Brain pericyte (primary cell): ENCODE measurements at regions not wholly inside any gene's neighbourhood (a gene's known extent, or its start where the extent isn't known, plus 50 kb on each side); places are given as distances from the start of the nearest gene placed in this dataset.

Experiments
- DNase-seq: peaks from one replicate; pipeline ENCODE4 v3.0.0-alpha.2; 2012; ENCODE audit warnings: low read depth, low spot score

GRCh38 chr7:35501681-35502080 is 193.3 kb downstream of the HERPUD2 start:
- DNase-seq: no peak

- no peak for DNase-seq
Measured at GRCh38 chr7:35499226-35499625, 195.7 kb downstream of the HERPUD2 start.

- DNase-seq: no peak
Measured at GRCh38 chr7:35498416-35498815, 196.5 kb downstream of the HERPUD2 start.

- no peak for DNase-seq
Measured at GRCh38 chr7:35495844-35496243, 199.1 kb downstream of the HERPUD2 start.

- no peak for DNase-seq
Measured at GRCh38 chr7:35495377-35495776, 199.6 kb downstream of the HERPUD2 start.

GRCh38 chr7:35494407-35494806 is 200.5 kb downstream of the HERPUD2 start:
- DNase-seq: no peak

GRCh38 chr7:35492451-35493175 is 202.3 kb downstream of the HERPUD2 start:
- DNase-seq: no peak

- DNase-seq: no peak
Measured at GRCh38 chr7:35491233-35491632, 203.7 kb downstream of the HERPUD2 start.

- no peak for DNase-seq
Measured at GRCh38 chr7:35487841-35488240, 207.1 kb downstream of the HERPUD2 start.

GRCh38 chr7:35487402-35487801 is 207.5 kb downstream of the HERPUD2 start:
- DNase-seq: no peak

GRCh38 chr7:35485436-35485835 is 209.5 kb downstream of the HERPUD2 start:
- no peak for DNase-seq

GRCh38 chr7:35483568-35483967 is 211.4 kb downstream of the HERPUD2 start:
- DNase-seq: no peak

- no peak for DNase-seq
Measured at GRCh38 chr7:35482231-35482630, 212.7 kb downstream of the HERPUD2 start.

- DNase-seq: no peak
Measured at GRCh38 chr7:35480806-35481205, 214.1 kb downstream of the HERPUD2 start.

- DNase-seq: no peak
Measured at GRCh38 chr7:35477609-35478008, 217.3 kb downstream of the HERPUD2 start.

- no peak for DNase-seq
Measured at GRCh38 chr7:35474100-35474499, 220.2 kb upstream of the TBX20 start.

- DNase-seq: no peak
Measured at GRCh38 chr7:35468606-35469005, 214.7 kb upstream of the TBX20 start.

- no peak for DNase-seq
Measured at GRCh38 chr7:35467456-35467978, 213.6 kb upstream of the TBX20 start.

GRCh38 chr7:35465791-35466336 is 212.0 kb upstream of the TBX20 start:
- DNase-seq: no peak

GRCh38 chr7:35463751-35464150 is 209.9 kb upstream of the TBX20 start:
- no peak for DNase-seq

GRCh38 chr7:35463176-35463700 is 209.3 kb upstream of the TBX20 start:
- DNase-seq: no peak

GRCh38 chr7:35454575-35455385 is 200.9 kb upstream of the TBX20 start:
- DNase-seq: no peak
